Ureter (tissue), 1 donor: ENCODE measurements at regions not wholly inside any gene's neighbourhood (a gene's known extent, or its start where the extent isn't known, plus 50 kb on each side); places are given as distances from the start of the nearest gene placed in this dataset.
"Not testable (repeated sequence)": the region's sequence is repeated elsewhere in the genome, so short reads cannot be mapped to it uniquely, and the experiment has no call there.

Experiments
- DNase-seq: peaks from one replicate; pipeline ENCODE4 v3.0.0-alpha.2; 2020; ENCODE audit warnings: low spot score
- donor health status: DM: yes; HTN: yes; CAD: no.

GRCh38 chr1:198809247-198809646 is 170.4 kb downstream of the PTPRC start:
- no peak for DNase-seq

GRCh38 chr1:198811449-198811848 is 172.6 kb downstream of the PTPRC start:
- no peak for DNase-seq

- no peak for DNase-seq
These were observed 184.8 kb downstream of the PTPRC start for GRCh38 chr1:198823626-198824025.

GRCh38 chr1:198825254-198825653 is 186.4 kb downstream of the PTPRC start:
- DNase-seq, result no peak

GRCh38 chr1:198829356-198829755 is 190.5 kb downstream of the PTPRC start:
- DNase-seq, result no peak

- DNase-seq, result no peak
These were observed 191.1 kb downstream of the PTPRC start for GRCh38 chr1:198829944-198830343.

GRCh38 chr1:198830412-198830811 is 191.6 kb downstream of the PTPRC start:
- DNase-seq, result no peak

- DNase-seq, result no peak
These were observed 195.1 kb downstream of the PTPRC start for GRCh38 chr1:198833706-198834503.

GRCh38 chr1:198837278-198838021 is 198.6 kb downstream of the PTPRC start:
- no peak for DNase-seq

GRCh38 chr1:198838022-198838342 is 199.1 kb downstream of the PTPRC start:
- no peak for DNase-seq

GRCh38 chr1:198841477-198841876 is 202.6 kb downstream of the PTPRC start:
- no peak for DNase-seq

GRCh38 chr1:198842686-198843085 is 203.8 kb downstream of the PTPRC start:
- no peak for DNase-seq

- DNase-seq, result no peak
These were observed 206.4 kb downstream of the PTPRC start for GRCh38 chr1:198845271-198845670.

- DNase-seq, result no peak
These were observed 207.0 kb downstream of the PTPRC start for GRCh38 chr1:198845851-198846250.

- DNase-seq, result no peak
These were observed 207.7 kb downstream of the PTPRC start for GRCh38 chr1:198846556-198846955.

- no peak for DNase-seq
These were observed 209.4 kb downstream of the PTPRC start for GRCh38 chr1:198848206-198848605.

- DNase-seq, result no peak
These were observed 209.8 kb downstream of the PTPRC start for GRCh38 chr1:198848649-198849048.

GRCh38 chr1:198849093-198849492 is 210.3 kb downstream of the PTPRC start:
- DNase-seq, result no peak

GRCh38 chr1:198850196-198850595 is 211.4 kb downstream of the PTPRC start:
- no peak for DNase-seq

- DNase-seq, result not testable (repeated sequence)
These were observed 212.1 kb downstream of the PTPRC start for GRCh38 chr1:198850966-198851365.

- no peak for DNase-seq
These were observed 217.8 kb downstream of the PTPRC start for GRCh38 chr1:198856601-198857000.

GRCh38 chr1:198858033-198858432 is 219.2 kb downstream of the PTPRC start:
- no peak for DNase-seq

- no peak for DNase-seq
These were observed 221.5 kb downstream of the PTPRC start for GRCh38 chr1:198860371-198860770.
